Left renal cortex interstitium (tissue), 4 donors: ENCODE measurements at regions not wholly inside any gene's neighbourhood (a gene's known extent, or its start where the extent isn't known, plus 50 kb on each side); places are given as distances from the start of the nearest gene placed in this dataset.
"Not testable (repeated sequence)": the region's sequence is repeated elsewhere in the genome, so short reads cannot be mapped to it uniquely, and the experiment has no call there.

Experiments
- DNase-seq, 4 donors: peaks; one replicate each; pipeline ENCODE4 v3.0.0-alpha.2; 2013; ENCODE audit warnings: low read depth in 4 of 4, low spot score in 2 of 4, missing footprints in 1 of 4

DNA sequence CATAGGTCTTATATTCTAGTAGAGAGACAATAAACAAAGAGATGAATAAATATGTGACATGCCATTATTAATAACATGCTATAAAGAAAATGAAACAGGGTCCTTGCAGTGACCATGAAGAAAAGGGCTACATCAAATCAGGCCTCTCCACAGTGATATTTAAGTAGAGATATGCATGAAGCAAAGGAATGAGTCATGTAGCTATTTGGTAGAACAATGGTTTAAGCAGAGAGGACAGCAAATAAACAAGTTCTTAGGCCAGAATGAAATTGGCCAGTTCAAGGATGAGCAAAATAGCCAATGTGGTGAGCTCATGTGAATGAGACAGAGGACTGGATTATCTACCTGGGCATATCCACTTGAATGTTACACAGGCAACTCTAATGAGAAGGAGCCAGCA is 172.2 kb upstream of the FERD3L start:
- DNase-seq: no peak

DNA sequence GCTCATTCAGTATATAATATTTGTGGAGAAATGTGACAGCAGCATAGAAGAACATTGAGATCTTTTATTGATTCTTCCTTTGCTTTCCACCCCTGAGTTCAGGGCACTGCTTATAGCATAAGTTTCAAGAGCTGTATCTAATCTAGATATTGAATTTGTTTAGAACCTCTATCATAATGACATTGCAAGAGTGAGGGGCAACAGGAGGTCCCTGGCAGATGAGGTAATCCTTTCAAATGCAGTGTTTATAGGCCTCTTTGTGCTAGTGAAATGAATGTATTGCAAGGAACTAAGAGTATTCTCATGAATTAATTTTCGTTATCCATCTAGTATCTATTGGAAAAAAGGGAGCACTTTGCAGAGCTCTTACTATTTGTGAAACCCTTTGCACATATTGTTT is 167.2 kb upstream of the FERD3L start:
- DNase-seq: no peak

DNA sequence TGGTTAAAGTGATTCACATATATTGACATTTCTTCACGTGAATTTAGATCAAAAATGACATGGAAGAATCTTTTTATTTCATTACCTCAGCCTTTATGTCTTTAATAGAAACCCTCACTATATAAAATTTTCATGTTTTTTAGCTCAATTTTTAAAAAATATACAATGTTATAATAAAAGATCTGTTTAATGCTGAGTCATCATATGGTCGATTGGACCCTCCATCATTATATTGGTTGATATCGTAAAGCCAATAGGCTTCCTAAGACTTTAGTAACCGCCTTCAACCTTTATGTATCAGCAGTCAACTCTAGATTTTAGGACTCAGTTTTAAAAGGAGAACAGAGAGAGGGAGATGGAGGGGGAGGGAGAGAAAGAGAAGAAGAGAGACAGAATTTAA is 162.3 kb upstream of the FERD3L start:
- no peak for DNase-seq

DNA sequence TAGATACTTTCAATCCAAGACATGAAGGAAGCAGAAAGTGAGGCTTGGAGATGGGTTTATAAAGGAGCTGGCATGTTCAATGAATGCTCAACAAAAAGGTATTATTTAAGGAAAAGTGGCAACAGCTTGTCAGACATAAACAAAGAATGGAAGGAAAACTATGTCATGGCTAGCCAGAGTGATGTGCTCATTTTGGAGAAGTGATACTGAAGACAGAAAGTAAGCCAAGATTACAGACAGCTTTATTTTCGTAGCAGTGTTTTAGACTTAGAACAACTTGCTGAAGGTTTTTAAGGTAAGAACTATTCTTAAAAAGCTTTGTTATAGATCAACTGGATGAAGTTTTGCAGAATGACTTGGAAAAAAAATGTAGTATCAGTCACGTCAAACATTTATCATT is 160.5 kb upstream of the FERD3L start:
- DNase-seq: no peak

DNA sequence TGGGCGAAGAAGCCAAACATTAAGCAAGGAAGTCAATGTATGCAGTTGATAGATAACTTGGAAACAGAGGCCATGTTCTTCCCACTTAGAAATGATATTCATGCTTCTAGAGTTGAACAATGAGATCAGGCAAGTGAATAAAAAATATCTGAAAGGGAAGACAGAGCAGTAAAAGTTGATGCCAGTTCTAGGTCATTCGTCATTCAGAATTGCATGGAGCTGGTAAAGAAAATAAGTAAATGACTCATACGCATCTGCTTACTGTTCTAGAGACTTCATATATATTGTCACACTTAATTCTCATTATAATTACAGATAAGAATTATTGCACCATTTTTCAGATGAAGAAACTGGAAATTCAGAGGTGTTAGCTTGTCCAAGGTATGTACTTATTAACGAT is 158.9 kb upstream of the FERD3L start:
- DNase-seq: no peak

DNA sequence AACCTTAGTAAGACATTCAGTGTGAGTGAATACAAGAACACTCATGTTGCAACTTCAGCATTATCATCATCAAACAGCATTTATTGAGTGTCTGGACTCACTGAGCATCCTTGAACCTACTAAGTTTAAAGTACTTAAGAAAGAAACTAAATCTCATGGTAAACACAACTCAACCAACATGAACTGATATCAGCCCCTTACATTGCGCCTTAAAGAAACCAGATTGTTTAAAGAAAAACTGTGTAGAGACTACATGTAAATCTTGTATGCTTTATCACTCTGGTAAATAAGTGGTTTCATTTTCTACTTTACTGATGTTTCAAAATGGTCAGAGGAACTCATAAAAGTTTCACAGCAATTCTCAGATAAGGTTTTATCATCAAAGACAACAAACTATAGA is 157.5 kb upstream of the FERD3L start:
- no peak for DNase-seq

DNA sequence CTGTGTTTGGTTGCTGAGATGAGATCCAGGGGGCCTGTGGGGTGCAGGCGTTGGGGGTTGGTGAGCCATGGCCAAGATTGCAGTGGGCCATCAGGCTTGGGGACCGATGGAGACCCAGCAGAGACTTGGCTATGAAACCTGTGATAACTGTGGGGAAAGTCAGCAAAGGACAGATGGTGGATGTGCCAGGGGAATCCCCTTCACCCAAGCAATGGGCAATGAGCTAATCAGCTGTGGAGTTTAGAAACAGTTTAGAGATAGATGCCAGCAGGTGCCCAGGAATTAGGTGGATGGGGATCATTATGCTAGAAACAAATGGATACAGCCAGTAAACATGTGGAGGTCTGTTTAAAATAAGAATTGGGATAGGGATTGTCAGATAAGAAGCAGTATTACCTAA is 151.4 kb upstream of the FERD3L start:
- no peak for DNase-seq

DNA sequence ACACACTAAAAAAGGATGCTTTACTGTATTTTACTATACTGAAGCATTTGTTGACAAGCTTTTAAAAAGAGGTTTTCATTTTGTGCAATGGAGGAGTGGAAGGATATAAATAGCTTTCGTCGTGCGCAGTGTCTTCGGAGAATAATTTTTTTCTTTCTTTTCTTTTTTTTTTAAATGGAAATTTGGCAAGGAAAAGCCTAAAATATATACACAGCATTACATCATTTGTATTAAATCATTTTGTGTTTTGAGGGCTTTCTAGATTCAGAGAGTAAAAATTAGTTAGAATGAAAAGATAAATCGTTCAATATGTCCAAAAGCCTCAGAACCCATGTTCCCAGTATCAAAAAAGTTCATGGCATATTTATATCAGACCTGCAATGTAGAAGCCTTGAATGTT is 150.2 kb upstream of the FERD3L start:
- no peak for DNase-seq

DNA sequence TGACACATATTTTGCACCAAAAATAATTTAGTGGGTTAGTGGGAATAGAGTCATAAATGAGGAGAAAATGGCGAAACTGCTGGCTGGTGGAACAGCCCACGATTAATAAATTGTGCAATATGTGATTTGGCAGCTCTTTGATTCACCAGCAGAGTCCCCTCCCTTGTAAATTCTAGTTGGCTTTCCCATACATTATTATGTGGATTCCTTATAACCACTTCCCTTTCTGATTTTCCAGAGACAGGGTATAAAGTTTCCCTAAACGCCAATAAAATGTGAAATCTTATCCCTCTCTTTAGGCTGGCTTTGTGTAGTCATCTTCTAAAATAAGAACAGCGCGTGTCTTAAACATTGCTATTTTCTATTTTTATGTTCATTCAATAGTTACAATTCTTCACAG is 149.4 kb upstream of the FERD3L start:
- DNase-seq: no peak

DNA sequence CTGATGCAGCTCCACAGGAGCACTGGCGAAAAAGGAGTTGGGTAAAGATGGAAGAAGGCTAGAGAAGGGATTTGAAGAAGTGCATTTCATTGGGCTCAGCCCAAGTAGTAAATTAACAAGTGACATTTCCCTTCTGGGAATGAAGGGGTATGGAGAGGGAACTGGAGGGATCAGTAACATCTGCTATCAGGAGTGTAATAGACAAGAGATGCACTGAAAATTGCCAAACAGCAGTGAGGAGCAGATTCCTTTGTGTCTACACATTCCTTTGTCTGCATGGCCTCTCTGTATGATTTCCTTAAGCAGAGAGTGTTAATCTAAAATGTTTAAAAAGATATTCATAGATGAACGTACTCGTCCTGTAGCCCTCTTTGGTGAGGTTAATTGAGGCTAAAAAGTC is 148.2 kb upstream of the FERD3L start:
- no peak for DNase-seq

DNA sequence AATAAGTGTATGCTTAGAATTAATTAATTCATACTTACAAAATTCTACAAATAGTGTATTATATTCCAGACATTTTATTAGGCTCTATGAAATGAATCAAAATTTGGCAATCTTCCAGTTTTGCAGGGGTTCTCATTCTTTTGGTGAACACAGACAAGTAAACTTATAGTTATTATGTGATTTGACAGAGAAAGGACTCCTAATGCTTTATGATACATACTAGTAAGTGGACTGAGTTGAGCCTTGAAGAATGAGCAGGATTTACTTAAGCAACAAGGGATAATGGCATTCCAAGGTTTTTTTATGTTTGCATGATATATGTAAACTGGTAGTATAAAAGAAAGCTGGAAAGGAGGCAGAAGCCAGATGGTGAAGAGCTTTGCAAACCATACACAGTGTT is 145.7 kb upstream of the FERD3L start:
- no peak for DNase-seq

DNA sequence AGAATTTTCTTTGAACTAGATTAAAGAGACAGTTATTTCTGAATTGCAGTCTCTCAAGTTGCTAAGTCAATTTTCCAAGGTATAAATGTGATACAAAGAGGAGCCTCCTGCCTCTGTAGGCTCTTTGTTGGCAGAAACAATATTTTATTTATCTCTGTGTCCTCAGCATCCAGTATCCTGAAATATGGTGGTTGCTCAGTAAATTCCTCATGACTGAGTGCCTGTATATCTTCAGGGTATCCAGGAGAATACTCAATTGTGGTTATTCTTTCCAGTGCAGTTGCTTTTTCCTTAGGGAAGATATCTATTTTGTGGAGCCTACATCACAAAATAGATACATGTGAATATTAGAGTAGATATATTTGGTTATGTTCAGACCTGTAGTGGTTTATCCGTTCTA is 144.8 kb upstream of the FERD3L start:
- no peak for DNase-seq

DNA sequence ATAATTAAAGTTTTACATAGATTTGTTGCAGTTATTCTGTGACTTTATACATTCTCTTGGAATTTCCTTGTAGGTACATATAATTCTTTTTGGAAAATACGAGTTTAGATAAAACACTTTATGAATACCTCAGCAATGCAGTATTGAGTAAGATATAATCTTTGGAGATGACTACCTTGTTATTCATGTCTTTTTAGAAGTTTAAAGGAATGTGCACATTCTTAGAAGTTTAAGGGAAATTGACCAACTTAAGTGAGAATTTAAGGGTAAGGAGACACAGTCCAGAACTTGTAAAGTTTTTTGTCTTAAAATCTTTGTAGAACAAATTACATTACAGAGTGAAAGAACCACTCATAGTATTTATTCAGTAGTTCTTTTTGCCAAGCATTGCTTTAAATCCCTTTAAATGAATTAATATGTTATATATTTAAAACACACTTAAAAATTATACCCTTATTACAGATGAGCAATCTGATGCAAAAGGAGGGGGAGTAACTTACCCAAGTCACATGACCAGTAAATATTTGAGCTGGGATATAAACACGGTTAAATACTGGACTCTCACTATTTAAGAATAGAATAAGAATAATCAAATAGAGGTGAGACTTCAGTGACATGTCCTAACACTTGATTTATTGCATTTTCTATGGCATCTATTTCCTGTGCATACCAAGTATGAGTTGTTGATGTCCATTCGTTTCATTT is 139.5 kb upstream of the FERD3L start:
- DNase-seq: no peak

DNA sequence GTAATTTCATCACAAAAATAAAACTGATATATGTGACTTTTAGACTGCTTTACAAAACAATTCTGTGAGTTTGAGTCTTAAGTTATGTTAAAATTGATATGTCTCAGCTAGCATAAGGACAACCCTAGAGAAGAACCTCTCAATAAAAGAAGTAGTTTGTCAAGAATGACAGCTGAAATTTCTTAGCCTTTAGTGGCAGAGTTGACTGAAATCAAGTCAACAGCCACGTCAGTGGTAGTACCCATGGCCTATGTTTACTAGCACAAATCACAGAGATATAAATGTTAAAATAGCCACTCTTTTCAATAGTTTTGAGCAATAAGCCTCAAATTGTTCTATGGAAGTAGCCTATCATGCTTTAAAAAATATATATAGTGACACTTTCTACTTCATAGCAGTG is 138.9 kb upstream of the FERD3L start:
- no peak for DNase-seq

DNA sequence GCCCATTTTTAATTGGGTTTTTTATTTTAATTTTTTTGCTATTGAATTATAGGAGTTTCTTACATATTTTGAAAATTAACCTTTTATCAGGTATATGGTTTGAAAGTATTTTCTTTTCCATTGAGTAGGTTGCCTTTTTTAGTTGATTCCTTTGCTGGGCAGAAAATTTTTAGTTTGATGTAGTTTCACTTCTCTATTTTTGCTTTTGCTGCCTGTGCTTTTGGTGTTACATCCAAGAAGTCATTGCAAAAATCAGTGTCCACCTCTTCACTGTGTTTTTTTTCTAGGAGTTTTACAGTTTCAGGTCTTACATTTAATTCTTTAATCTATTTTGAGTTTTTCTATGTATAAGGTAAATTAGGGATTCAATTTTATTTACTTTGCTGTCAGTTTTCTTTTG is 129.8 kb upstream of the FERD3L start:
- no peak for DNase-seq

DNA sequence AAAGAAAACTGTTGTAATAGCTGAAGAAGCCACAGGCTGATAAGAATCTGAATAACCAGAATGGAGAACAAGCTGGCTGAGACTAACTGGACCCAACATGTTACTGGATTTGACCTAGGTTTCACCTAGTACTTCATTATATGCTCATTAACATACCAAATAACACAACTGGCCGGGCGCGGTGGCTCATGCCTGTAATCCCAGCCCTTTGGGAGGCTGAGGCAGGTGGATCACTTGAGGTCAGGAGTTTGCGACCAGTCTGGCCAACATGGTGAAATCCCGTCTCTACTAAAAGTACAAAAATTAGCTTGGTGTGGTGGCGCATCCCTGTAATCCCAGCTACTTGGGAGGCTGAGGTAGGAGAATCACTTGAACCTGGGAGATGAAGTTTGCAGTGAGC is 127.1 kb upstream of the FERD3L start:
- DNase-seq: not testable (repeated sequence)

DNA sequence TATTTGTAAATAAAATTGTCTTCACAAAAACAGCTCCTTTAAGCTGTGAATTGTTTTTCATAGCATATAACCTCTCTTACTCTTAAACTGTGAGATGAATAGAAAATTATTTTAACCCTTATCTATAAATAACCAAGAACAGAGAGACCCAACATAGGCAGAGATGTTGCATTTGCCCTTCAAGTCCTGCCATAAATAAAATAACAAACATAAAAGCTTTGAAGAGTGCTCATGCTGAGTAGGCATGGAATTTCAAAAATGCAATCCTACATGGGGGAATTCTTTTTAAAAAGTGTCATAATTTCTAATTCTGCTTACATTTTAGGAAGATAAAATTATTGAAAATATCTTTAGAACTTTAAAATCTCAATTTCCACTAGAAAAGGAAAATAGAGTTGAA is 124.1 kb upstream of the FERD3L start:
- DNase-seq: no peak

DNA sequence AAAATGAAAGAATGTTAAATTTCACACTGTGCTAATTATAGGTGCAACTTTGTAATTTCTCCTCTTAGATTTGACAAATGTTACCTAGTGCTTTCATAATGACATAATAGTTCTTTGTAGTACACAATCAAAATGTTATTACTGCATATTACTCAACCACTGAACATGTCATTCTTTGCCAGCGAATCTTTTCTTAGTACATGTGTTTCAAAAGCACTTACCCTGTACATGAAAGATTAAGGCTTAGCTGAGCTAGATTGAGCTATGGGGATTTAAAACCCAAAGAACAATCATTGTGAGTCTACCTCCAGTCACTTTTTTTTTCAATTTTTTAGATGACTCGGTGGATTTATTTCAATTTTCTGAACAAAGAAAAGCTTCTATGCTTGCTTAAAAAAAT is 123.5 kb upstream of the FERD3L start:
- no peak for DNase-seq

DNA sequence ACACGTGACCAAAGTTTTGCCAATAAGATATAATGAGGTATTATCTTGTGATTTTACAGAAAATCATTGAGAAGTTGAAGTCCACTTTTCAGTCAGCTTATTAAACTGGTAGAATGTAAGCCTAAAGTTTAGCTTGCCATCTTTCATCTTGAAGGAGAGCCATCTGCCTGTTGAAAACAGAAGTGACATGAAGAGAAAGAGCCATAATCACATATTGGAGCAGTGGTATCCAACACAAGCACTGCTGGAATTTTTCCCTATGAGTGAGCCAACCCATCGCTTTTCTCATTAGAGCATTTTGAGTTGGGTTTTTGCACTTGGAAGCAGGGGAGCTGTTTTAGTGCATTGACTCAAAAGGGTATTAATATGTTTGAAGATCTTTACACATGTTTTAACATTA is 117.6 kb upstream of the FERD3L start:
- no peak for DNase-seq

DNA sequence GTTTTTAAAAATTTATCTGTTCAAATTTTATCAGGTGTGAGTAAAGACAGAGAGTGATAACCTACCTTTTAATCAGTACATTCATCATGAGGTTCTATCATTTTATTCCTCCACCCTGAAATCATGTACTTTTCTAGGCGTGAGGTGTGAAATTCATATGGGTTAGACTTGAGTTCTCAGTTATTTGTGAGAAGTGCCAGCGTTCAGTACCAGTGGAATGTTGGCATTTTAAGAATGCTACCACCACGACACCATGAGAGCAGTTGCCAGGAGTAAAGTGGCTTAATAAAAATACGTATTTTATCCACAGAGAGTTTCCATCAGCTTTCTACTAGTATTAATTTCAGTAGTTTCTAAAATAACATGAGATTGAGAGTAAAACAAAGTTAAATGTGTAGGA is 104.1 kb upstream of the FERD3L start:
- no peak for DNase-seq

DNA sequence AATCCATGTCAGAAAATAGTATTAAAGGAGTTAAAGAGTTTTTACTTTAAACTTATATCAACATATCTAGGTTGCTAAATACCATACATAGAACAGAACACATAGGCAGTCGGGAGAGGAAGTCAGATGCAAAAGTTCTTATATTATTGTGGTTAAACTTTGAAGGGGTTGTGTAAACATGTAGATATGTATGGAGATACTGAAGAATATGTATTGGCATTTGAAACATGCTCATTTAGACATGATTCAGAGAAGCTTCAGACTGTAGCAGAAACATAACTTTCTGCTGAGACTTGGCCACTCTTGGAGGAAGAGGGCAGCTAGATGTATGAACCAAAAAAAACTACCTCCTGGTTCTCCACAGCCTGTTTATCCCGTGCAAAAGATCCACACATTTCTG is 103.5 kb upstream of the FERD3L start:
- no peak for DNase-seq

DNA sequence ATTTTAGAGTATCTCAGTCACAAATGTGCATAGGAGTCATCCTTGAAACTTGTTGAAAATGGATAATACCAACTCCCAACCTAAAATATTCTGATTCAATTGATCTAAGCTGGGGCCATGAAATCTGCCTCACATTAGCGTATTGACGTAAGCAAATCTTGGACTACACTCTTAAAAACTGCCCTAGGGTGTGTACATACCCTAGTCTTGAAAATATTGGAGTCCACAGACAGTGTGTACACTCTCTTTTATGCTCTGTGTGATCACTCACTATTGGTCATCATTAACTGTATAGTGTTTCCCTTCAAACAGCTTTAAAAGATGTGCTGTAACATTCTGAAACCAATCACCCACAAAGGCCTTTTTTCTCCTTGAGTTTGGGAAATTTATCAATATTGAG is 102.9 kb upstream of the FERD3L start:
- DNase-seq: no peak

DNA sequence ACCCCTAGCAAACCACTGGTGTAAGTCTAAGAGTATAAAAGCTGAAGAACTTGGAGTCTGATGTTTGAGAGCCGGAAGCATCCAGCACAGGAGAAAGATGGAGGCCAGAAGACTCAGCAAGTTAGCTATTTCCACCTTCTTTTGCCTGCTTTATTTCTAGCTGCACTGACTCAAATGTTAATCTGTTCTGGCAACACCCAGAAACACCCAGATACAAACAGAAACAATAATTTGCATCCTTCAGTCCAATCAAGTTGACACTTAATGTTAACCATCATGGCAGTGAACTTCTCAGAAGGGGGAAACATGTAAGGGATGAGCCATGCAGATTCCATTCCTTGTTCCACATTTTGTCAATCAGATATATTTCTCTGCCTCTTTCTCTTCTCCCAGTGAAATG is 101.8 kb upstream of the FERD3L start:
- DNase-seq: no peak
